Common myeloid progenitor, CD34-positive (primary cell): ENCODE measurements at regions not wholly inside any gene's neighbourhood (a gene's known extent, or its start where the extent isn't known, plus 50 kb on each side); places are given as distances from the start of the nearest gene placed in this dataset.
"Not testable (repeated sequence)": the region's sequence is repeated elsewhere in the genome, so short reads cannot be mapped to it uniquely, and the experiment has no call there.

ENCODE experiments used
- CTCF ChIA-PET: fragments of 350-600 bp; sonication (Branson Sonifier 250); formaldehyde crosslinking; loops from one replicate; lab custom pipeline; 2021; ENCODE audit warnings: antibody characterized with exemption; lab: Charles Lee
- POLR2A ChIA-PET: fragments of 350-600 bp; sonication (Branson Sonifier 250); formaldehyde crosslinking; loops from one replicate; lab custom pipeline; 2021; ENCODE audit warnings: antibody characterized with exemption; lab: Charles Lee
- DNase-seq, 3 donors: peaks; one replicate each; pipeline versions ENCODE4 v3.0.0 to v3.0.0-alpha.2; 2013
- H3K27ac ChIP-seq, 2 experiments: 1 replicate in 1 of 2; 2 replicates in 1 of 2; pipeline ENCODE4 v1.7.0; 2013; ENCODE audit warnings: inconsistent platforms in 2 of 2, low read length in 2 of 2, mild to moderate bottlenecking in 2 of 2, low read depth in 1 of 2, moderate library complexity in 1 of 2; ENCODE audit not compliant: severe bottlenecking in 2 of 2, insufficient read depth in 1 of 2, poor library complexity in 1 of 2
- H3K27me3 ChIP-seq, 5 experiments: replicated peaks in 2 of 5; 1 replicate in 3 of 5; 2 replicates in 2 of 5; pipeline versions ENCODE4 v1.6.1 to v1.7.0; 2013; ENCODE audit warnings: low read length in 4 of 5, mild to moderate bottlenecking in 2 of 5, moderate library complexity in 2 of 5, inconsistent platforms in 1 of 5; ENCODE audit not compliant: insufficient read depth in 5 of 5, control insufficient read depth in 4 of 5
- H3K36me3 ChIP-seq, 4 experiments: 1 replicate in 2 of 4; 2 replicates in 2 of 4; pipeline versions ENCODE4 v1.6.1 to v1.7.0; 2013; ENCODE audit warnings: low read length in 3 of 4, control low read depth in 1 of 4, mild to moderate bottlenecking in 1 of 4; ENCODE audit not compliant: control insufficient read depth in 4 of 4, insufficient read depth in 4 of 4
- H3K4me1 ChIP-seq, 4 experiments: 1 replicate in 3 of 4; 2 replicates in 1 of 4; pipeline versions ENCODE4 v1.6.1 to v1.7.1; 2013; ENCODE audit warnings: low read length in 3 of 4, mild to moderate bottlenecking in 3 of 4, control low read depth in 1 of 4, inconsistent platforms in 1 of 4, moderate library complexity in 1 of 4; ENCODE audit not compliant: control insufficient read depth in 4 of 4, insufficient read depth in 4 of 4; ENCODE audit errors: control extremely low read depth in 1 of 4
- H3K4me3 ChIP-seq, 7 experiments: 1 replicate in 4 of 7; 2 replicates in 3 of 7; pipeline versions ENCODE4 v1.5.1 to v1.7.0; 2013; ENCODE audit warnings: mild to moderate bottlenecking in 7 of 7, low read length in 6 of 7, moderate library complexity in 6 of 7, inconsistent platforms in 2 of 7, low read depth in 2 of 7, control low read depth in 1 of 7; ENCODE audit not compliant: insufficient read depth in 4 of 7, control insufficient read depth in 1 of 7; ENCODE audit errors: extremely low read depth in 1 of 7
- H3K9me3 ChIP-seq, 5 experiments: 1 replicate in 4 of 5; 2 replicates in 1 of 5; pipeline versions ENCODE4 v1.6.1 to v1.7.1; 2013; ENCODE audit warnings: low read length in 4 of 5, mild to moderate bottlenecking in 2 of 5, inconsistent platforms in 1 of 5, low read depth in 1 of 5, moderate library complexity in 1 of 5; ENCODE audit not compliant: control insufficient read depth in 4 of 5, insufficient read depth in 2 of 5; ENCODE audit errors: control extremely low read depth in 1 of 5
- whole genome bisulfite sequencing: methylation state at CpG from one replicate; pipeline ENCODE4 v1.1.5; 2013; ENCODE audit not compliant: insufficient coverage; 5-methylcytosine and 5-hydroxymethylcytosine counted together

DNA sequence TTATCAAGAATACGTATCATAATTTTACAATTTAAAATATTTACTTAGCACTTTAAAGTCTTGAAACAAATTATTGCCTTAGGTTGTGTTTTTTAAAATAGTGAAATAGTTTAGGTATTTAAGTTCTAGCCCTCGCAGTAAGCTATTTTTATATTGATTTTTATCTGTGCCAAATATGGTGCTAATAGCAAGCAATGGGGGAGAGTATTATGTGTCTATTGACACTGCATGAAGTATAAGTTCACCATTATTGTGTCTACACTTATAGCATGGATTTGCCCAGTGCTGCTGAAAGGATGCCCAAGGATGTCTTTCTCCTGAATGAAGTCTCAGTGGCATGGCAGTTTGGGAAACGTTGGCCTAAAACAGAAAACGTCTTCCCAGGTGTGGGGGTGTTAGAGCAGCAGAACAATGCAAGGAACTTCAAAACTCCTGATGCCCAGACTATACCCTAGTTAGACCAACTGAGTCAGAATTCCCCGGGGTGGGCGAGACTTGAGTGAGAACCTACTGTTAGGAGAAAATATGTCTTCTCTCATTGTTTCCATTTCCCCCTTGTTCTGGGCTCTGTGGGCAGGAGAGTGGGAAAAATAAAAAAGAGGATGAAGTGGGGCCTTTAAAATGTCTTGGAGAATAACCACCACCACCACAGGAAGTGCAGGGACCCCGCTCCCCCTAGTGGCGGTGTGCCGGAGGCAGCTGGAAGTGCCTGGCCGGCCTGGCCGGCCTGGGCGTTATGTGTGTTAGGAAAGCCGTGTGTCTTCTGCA lies 104.2 kb upstream of the SLC7A14 start:
- Histone ChIP-seq H3K27me3 (no peaks in the 10 kb centered on the region), H3K9me3 (no peaks in the 10 kb centered on the region), H3K4me1 (no peaks in the 10 kb centered on the region), H3K36me3 (no peaks in the 10 kb centered on the region), H3K4me3 (no peak overlapping the region), H3K27ac (no peak overlapping the region)
- 92% methylated on average over 3 of the region's 13 CpGs for WGBS
- POLR2A ChIA-PET: no interaction called here
- DNase-seq: peak; percentile 8 to 34 (median 32)
- CTCF ChIA-PET: interaction anchor here (1.4 to 2.1 kb wide), 3 partner anchors 276 to 279 kb away, joined by 4 to 6 read pairs (median 5); no protein-coding TSS in a partner anchor

DNA sequence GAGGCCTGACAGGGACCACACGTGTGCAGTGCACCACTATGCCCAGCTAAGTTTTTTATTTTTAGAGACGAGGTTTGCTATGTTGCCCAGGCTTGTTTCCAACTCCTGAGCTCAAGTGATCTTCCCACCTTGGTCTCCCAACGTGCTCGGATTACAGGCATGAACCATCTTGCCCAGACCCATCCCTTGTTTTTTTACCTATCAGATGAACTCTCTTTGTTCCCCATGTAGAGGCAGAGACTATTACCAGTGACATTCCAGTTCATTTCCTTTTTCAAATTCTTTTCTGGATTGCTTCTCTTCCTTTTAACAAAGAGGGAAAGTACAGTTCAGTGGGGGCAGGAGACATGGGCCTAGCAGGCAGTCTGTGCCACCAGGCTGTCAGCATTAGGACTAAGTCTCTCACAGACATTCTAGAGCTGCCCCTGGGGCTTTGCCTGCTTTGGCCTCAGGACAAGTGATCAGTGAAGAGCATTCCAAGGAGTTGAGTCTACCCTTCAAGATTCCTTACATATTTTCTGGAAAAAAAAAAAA lies 103.5 kb upstream of the SLC7A14 start:
- Histone ChIP-seq H3K27ac (no peak overlapping the region), H3K36me3 (no peaks in the 10 kb centered on the region), H3K9me3 (no peaks in the 10 kb centered on the region), H3K4me1 (no peaks in the 10 kb centered on the region), H3K27me3 (no peaks in the 10 kb centered on the region), H3K4me3 (no peak overlapping the region)
- no peak for DNase-seq
- ChIA-PET CTCF (interaction anchor here (1.4 kb wide), 1 partner anchor 275 kb away, joined by 4 read pairs; no protein-coding TSS in a partner anchor), POLR2A (no interaction called here)
- 100% methylated on average over 4 of the region's 4 CpGs for WGBS

DNA sequence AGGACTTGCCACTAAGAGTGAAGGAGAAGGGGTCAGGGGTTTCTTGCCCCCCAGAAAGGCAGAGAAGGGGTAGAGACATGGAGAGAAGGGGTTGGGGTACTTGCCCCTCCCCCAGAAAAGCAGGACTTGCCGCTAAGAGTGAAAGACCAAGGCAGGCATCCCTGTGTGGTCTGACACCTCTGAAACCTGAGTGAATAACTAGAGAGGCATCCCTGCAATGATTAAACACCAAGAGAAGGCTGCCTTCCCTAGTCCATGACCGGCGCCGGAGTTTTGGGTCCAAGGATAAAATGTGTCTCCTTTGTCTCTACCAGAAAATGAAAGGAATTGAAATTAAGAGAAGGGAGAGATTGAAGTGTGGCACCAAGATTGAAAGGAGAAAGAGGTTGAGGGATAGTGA lies 102.3 kb upstream of the SLC7A14 start:
- POLR2A ChIA-PET, DNase-seq, H3K27me3 ChIP-seq, H3K4me1 ChIP-seq, H3K36me3 ChIP-seq, CTCF ChIA-PET, H3K9me3 ChIP-seq, H3K4me3 ChIP-seq, H3K27ac ChIP-seq: not testable (repeated sequence)
- 100% methylated on average over 4 of the region's 4 CpGs for WGBS

DNA sequence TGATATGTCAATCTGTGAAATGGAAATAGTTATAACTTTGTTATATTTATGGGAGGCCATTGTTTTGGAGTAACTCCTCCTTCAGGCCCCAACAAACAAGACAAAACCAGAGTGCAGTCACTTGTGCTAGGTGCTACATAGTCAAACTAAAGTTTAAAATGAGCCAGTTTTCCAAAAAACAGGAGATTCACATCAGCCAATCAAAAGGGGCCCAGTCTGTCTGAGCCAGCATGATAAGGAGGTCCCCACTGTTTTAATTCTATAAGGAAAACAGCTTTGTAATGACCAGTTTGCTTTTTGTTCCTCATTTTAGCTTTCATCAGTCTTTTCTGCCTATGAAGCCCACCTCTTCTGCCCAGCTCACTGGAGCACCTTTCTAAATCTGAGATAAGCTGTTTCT lies 94.7 kb upstream of the SLC7A14 start:
- ChIA-PET CTCF (no interaction called here), POLR2A (no interaction called here)

DNA sequence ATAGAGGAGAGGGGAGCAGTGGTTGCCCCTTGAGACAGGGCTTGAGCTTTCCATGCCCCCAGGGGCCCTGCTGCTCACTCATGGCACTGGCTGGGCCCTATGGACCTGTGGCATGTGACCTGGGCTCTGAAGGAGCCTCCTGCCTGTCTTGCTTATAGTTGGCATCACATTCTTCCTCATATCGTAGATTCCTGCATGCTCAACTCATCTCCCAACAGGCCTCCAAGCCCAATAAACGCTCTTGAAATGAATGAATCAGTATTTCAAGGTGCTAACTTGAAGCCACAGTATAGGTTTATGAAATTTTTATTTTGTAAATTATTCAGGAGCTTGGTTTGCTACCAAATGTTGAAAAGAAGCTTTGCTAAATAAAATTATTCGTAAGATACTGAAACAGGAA lies 93.3 kb upstream of the SLC7A14 start:
- CTCF ChIA-PET: interaction anchor here (1.5 kb wide), 1 partner anchor 9 kb away, joined by 5 read pairs; no protein-coding TSS in a partner anchor

More for the DNA sequence above, 94.7 kb upstream of the SLC7A14 start:
- DNase-seq: no peak
- no peak overlapping the region for H3K27ac ChIP-seq
- H3K4me3 ChIP-seq: no peak overlapping the region
- no peaks in the 10 kb centered on the region for H3K27me3 ChIP-seq
- H3K4me1 ChIP-seq: no peaks in the 10 kb centered on the region
- H3K36me3 ChIP-seq: no peaks in the 10 kb centered on the region
- H3K9me3 ChIP-seq: no peaks in the 10 kb centered on the region

DNA sequence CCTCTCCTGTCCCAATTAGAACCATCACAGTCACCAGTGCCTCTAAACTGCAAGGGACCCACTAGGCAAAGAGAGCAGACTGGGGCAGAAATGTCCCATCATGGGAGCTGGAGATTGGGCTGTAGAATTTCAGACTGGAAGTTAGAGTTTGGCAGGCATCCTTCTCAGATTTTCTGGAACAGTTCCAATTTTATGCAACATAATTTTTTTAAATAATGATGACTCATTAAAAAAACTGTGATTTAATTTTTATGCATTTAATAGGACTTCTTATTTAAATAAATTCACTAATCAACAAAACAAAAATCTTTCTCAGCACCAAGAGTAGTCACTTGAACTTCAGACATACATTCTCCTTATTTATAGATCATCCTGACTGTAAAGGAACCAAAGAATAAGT lies 84.6 kb upstream of the SLC7A14 start:
- CTCF ChIA-PET: interaction anchor here (1.7 kb wide), 1 partner anchor 9 kb away, joined by 5 read pairs; no protein-coding TSS in a partner anchor
- DNase-seq: no peak

More for the DNA sequence above, 93.3 kb upstream of the SLC7A14 start:
- WGBS: 100% methylated on average over 1 of the region's 3 CpGs
- no peaks in the 10 kb centered on the region for H3K27me3 ChIP-seq
- H3K4me3 ChIP-seq: no peak overlapping the region
- no peaks in the 10 kb centered on the region for H3K9me3 ChIP-seq
- H3K4me1 ChIP-seq: no peaks in the 10 kb centered on the region
- DNase-seq: no peak
- POLR2A ChIA-PET: no interaction called here
- no peaks in the 10 kb centered on the region for H3K36me3 ChIP-seq
- H3K27ac ChIP-seq: no peak overlapping the region

DNA sequence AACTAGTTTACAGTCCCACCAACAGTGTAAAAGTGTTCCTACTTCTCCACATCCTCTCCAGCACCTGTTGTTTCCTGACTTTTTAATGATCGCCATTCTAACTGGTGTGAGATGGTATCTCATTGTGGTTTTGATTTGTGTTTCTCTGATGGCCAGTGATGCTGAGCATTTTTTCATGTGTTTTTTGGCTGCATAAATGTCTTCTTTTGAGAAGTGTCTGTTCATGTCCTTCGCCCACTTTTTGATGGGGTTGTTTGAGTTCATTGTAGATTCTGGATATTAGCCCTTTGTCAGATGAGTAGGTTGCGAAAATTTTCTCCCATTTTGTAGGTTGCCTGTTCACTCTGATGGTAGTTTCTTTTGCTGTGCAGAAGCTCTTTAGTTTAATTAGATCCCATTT lies 77.1 kb upstream of the SLC7A14 start:
- WGBS: no CpG with 5 or more reads among the region's 3 CpGs
- H3K4me3 ChIP-seq, H3K36me3 ChIP-seq, H3K4me1 ChIP-seq, H3K9me3 ChIP-seq, POLR2A ChIA-PET, DNase-seq, CTCF ChIA-PET, H3K27me3 ChIP-seq, H3K27ac ChIP-seq: not testable (repeated sequence)

More for the DNA sequence above, 84.6 kb upstream of the SLC7A14 start:
- peaks cover 0 to 2% (median 0%) of the 10 kb centered on the region in 5 experiments for H3K9me3 ChIP-seq
- no peaks in the 10 kb centered on the region for H3K27me3 ChIP-seq
- H3K36me3 ChIP-seq: no peaks in the 10 kb centered on the region
- POLR2A ChIA-PET: no interaction called here
- no peak overlapping the region for H3K27ac ChIP-seq
- H3K4me3 ChIP-seq: no peak overlapping the region
- no peaks in the 10 kb centered on the region for H3K4me1 ChIP-seq
